Inflammatory macrophage (primary cell): ENCODE measurements at regions not wholly inside any gene's neighbourhood (a gene's known extent, or its start where the extent isn't known, plus 50 kb on each side); places are given as distances from the start of the nearest gene placed in this dataset.

Experiments
- DNase-seq, 2 donors: peaks; one replicate each; pipeline ENCODE4 v3.0.0-alpha.2; 2020 to 2022

GRCh38 chr11:70834277-70834940 is 418.0 kb downstream of the SHANK2 start:
- no peak for DNase-seq

- no peak for DNase-seq
Measured at GRCh38 chr11:70834984-70835560, 417.3 kb downstream of the SHANK2 start.

GRCh38 chr11:70836071-70836470 is 416.3 kb downstream of the SHANK2 start:
- no peak for DNase-seq

GRCh38 chr11:70838198-70838597 is 414.2 kb downstream of the SHANK2 start:
- DNase-seq = no peak

- DNase-seq = no peak
Measured at GRCh38 chr11:70839851-70840250, 412.5 kb downstream of the SHANK2 start.

- DNase-seq = no peak
Measured at GRCh38 chr11:70841264-70841663, 411.1 kb downstream of the SHANK2 start.

- no peak for DNase-seq
Measured at GRCh38 chr11:70842256-70842655, 410.1 kb downstream of the SHANK2 start.

GRCh38 chr11:70842701-70843100 is 409.7 kb downstream of the SHANK2 start:
- DNase-seq = no peak

- no peak for DNase-seq
Measured at GRCh38 chr11:70843906-70844305, 408.5 kb downstream of the SHANK2 start.

- DNase-seq = no peak
Measured at GRCh38 chr11:70844387-70844786, 408.0 kb downstream of the SHANK2 start.

GRCh38 chr11:70845591-70846041 is 406.8 kb downstream of the SHANK2 start:
- DNase-seq = no peak

- DNase-seq = no peak
Measured at GRCh38 chr11:70846781-70847655, 405.4 kb downstream of the SHANK2 start.

- DNase-seq = no peak
Measured at GRCh38 chr11:70848243-70848750, 404.1 kb downstream of the SHANK2 start.

GRCh38 chr11:70849031-70849430 is 403.3 kb downstream of the SHANK2 start:
- no peak for DNase-seq

GRCh38 chr11:70851308-70851707 is 401.1 kb downstream of the SHANK2 start:
- no peak for DNase-seq

- DNase-seq = no peak
Measured at GRCh38 chr11:70851907-70852306, 400.5 kb downstream of the SHANK2 start.

GRCh38 chr11:70853068-70853769 is 399.2 kb downstream of the SHANK2 start:
- DNase-seq = no peak

GRCh38 chr11:70853770-70854108 is 398.6 kb downstream of the SHANK2 start:
- no peak for DNase-seq

- DNase-seq = no peak
Measured at GRCh38 chr11:70854201-70854600, 398.2 kb downstream of the SHANK2 start.

- DNase-seq = no peak
Measured at GRCh38 chr11:70854901-70855556, 397.3 kb downstream of the SHANK2 start.

GRCh38 chr11:70857894-70858293 is 394.5 kb downstream of the SHANK2 start:
- DNase-seq = no peak

- no peak for DNase-seq
Measured at GRCh38 chr11:70859180-70859579, 393.2 kb downstream of the SHANK2 start.
